IPS-18a (cell line): ENCODE measurements at regions not wholly inside any gene's neighbourhood (a gene's known extent, or its start where the extent isn't known, plus 50 kb on each side); places are given as distances from the start of the nearest gene placed in this dataset.

Experiments used
- H3K27ac ChIP-seq: one replicate; pipeline ENCODE4 v1.5.1; 2013; ENCODE audit warnings: low read length
- H3K27me3 ChIP-seq: one replicate; pipeline ENCODE4 v1.6.1; 2013; ENCODE audit warnings: mild to moderate bottlenecking, low read length; ENCODE audit not compliant: control insufficient read depth, insufficient read depth
- H3K36me3 ChIP-seq: one replicate; pipeline ENCODE4 v1.6.1; 2013; ENCODE audit warnings: low read depth, low read length; ENCODE audit not compliant: control insufficient read depth
- H3K4me1 ChIP-seq: one replicate; pipeline ENCODE4 v1.6.1; 2013; ENCODE audit warnings: low read depth, low read length; ENCODE audit not compliant: control insufficient read depth
- H3K4me3 ChIP-seq: one replicate; pipeline ENCODE4 v1.5.1; 2013; ENCODE audit warnings: low read length
- H3K9ac ChIP-seq: one replicate; pipeline ENCODE4 v1.6.1; 2013; ENCODE audit warnings: mild to moderate bottlenecking, low read length, moderate library complexity
- H3K9me3 ChIP-seq: one replicate; pipeline ENCODE4 v1.6.1; 2013; ENCODE audit warnings: low read depth, low read length; ENCODE audit not compliant: control insufficient read depth

DNA sequence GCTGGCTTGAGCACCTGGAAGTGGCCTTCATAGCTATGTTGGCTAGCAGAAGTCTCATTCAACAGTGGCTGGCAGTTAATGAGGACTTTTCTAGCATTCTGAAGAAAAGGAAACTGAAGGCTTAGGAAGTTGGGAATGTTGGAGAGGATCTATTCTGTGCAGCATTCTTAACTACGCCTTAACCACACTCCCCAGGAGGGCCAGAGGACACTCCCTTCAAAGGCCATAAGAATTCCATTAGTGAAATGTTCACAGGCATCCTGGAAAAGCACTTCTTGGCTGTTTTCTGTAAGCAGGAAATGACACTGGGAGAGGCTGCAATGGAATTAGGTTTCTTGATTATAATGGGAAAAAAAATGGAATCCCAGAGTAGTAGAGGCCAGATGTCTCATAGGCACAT is 188.9 kb downstream of the ARHGAP12 start:
- Histone ChIP-seq H3K36me3 (no peaks in the 10 kb centered on the region), H3K27ac (no peak overlapping the region), H3K4me1 (no peaks in the 10 kb centered on the region), H3K4me3 (no peak overlapping the region), H3K27me3 (no peaks in the 10 kb centered on the region), H3K9me3 (no peaks in the 10 kb centered on the region), H3K9ac (no peak overlapping the region)

DNA sequence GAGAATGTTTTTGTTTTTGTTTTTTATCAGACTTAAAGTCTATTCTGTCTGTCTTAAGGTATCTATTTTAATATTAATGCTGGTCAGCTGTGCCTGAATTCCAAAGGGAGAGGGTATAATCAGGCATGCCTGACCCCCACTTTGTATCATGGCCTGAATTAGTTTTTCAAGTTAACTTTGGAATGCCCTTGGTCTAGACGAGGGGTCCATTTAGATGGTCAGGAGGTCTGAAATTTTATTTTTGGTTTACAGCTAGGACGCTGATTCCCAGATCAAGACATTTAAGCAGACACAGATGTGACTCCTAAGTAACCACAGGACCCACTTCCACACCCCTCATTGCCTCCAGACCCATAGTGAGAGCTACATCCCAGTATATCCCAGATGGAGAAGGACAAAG is 189.5 kb downstream of the ARHGAP12 start:
- H3K27me3 ChIP-seq, result no peaks in the 10 kb centered on the region
- H3K4me3 ChIP-seq, result no peak overlapping the region
- no peaks in the 10 kb centered on the region for H3K4me1 ChIP-seq
- H3K9me3 ChIP-seq, result no peaks in the 10 kb centered on the region
- no peaks in the 10 kb centered on the region for H3K36me3 ChIP-seq
- H3K27ac ChIP-seq, result no peak overlapping the region
- no peak overlapping the region for H3K9ac ChIP-seq

DNA sequence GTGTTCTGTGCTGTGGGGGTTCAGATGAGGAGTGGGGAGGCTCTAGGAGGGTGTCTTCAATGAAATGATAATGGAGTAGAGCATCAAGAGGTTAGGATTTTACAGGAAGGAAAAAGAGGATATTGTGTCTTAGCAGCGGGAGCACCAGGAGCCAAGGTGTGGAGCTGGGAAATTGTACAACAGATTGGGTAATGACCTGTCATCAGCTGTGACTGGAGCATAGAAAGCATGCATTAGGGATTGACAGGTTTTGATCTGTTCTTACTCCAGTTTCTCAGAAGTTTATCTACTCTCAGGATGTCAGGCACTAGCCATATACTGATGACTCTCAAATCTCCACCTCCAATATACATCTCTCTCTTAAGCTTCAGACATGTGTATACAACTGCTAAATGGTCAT is 196.9 kb downstream of the ARHGAP12 start:
- Histone ChIP-seq H3K4me3 (no peak overlapping the region), H3K36me3 (no peaks in the 10 kb centered on the region), H3K9me3 (peaks cover 18% of the 10 kb centered on the region), H3K9ac (no peak overlapping the region), H3K4me1 (peaks cover 6% of the 10 kb centered on the region), H3K27me3 (no peaks in the 10 kb centered on the region), H3K27ac (no peak overlapping the region)

DNA sequence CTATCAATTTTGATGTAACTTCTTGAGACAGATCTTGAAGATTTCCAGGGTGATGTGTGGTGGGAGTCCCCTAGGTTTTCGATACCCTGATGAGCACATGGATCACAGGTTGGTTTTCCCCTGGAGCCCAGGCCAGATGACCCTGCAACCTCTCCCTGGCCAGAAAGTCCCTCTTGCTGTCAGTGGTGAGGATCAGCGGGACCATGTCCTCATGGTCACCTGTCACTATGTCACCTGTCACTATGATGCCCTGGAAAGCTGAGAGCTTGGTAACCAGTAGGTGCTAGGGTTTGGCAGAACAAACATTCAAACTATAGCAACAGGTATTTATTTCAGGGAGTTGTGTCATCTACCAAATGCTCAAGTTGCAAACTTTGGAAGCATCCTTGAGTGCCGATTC is 197.9 kb downstream of the ARHGAP12 start:
- Histone ChIP-seq H3K36me3 (no peaks in the 10 kb centered on the region), H3K4me3 (no peak overlapping the region), H3K27me3 (no peaks in the 10 kb centered on the region), H3K4me1 (peaks cover 6% of the 10 kb centered on the region), H3K27ac (no peak overlapping the region), H3K9ac (no peak overlapping the region), H3K9me3 (peaks cover 18% of the 10 kb centered on the region)

DNA sequence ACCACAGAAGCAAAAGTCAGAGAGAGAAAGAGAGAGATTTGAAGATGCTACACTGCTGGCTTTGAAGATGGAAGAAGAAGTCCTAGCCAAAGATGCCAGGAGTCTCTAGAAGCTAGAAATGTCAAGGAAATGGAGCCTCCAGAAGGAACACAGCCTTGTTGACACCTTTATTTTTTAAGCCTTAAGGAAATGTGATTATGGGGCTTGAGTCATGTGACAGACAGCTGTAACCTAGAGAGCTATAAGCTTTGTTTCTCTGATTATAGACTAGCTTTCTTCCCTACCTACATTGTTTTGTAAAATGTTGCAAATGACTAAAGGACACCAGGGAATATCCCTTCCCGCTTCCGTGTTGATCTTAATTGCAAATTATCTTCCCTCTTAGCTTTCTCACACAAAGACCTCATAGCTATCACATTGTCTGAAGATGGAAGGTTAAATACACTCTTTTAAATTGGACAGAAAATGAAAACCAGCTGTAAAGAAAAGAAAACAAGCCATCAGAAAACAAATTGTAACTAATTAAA is 199.9 kb downstream of the ARHGAP12 start:
- H3K27ac ChIP-seq, result peak overlapping the region; percentile 48
- peaks cover 18% of the 10 kb centered on the region for H3K9me3 ChIP-seq
- no peaks in the 10 kb centered on the region for H3K36me3 ChIP-seq
- no peak overlapping the region for H3K4me3 ChIP-seq
- H3K27me3 ChIP-seq, result no peaks in the 10 kb centered on the region
- no peak overlapping the region for H3K9ac ChIP-seq
- peaks cover 6% of the 10 kb centered on the region for H3K4me1 ChIP-seq

DNA sequence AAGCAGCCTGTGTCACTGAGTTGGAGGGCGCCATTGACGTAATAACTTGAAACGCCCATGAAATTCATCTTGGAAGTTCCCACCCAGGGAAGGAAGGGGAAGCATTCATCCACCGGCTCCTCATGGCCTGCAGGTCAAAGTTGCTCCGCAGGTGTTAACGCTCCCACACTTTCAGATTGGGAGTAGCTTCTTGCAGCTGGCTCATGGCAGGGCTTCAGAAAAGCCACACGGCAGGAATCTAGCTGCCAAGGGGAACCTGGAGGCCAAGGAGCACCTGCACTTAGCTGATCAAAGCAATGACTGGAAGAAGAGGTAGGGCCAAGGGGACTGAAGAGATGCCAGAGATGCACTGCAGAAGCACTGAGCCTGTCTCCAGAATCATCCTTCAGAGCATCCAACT is 203.2 kb downstream of the ARHGAP12 start:
- no peaks in the 10 kb centered on the region for H3K36me3 ChIP-seq
- H3K4me3 ChIP-seq, result no peak overlapping the region
- H3K9ac ChIP-seq, result no peak overlapping the region
- peaks cover 6% of the 10 kb centered on the region for H3K4me1 ChIP-seq
- H3K27me3 ChIP-seq, result no peaks in the 10 kb centered on the region
- H3K9me3 ChIP-seq, result peaks cover 18% of the 10 kb centered on the region
- H3K27ac ChIP-seq, result no peak overlapping the region

DNA sequence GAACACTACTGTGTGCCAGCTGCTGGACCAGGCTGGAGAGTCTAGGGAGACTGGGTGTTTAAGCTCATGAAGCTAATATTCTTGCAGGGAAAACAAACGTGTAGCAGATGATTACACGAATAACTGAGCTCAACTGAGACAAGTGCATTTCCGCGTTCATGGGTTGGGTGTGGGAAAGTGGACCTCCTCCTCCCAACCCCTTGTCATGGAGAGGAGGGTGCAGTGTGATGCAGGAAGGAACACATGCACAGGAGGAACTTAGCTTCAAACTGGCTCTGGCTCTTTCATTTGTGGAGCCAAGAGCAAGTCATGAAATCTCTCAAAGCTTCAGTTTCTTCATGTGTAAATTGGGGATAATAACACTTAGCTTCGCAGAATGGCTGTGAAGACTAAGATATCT is 204.3 kb downstream of the ARHGAP12 start:
- Histone ChIP-seq H3K4me1 (peaks cover 6% of the 10 kb centered on the region), H3K27me3 (no peaks in the 10 kb centered on the region), H3K36me3 (no peaks in the 10 kb centered on the region), H3K27ac (no peak overlapping the region), H3K9ac (no peak overlapping the region), H3K4me3 (no peak overlapping the region), H3K9me3 (peaks cover 22% of the 10 kb centered on the region)

DNA sequence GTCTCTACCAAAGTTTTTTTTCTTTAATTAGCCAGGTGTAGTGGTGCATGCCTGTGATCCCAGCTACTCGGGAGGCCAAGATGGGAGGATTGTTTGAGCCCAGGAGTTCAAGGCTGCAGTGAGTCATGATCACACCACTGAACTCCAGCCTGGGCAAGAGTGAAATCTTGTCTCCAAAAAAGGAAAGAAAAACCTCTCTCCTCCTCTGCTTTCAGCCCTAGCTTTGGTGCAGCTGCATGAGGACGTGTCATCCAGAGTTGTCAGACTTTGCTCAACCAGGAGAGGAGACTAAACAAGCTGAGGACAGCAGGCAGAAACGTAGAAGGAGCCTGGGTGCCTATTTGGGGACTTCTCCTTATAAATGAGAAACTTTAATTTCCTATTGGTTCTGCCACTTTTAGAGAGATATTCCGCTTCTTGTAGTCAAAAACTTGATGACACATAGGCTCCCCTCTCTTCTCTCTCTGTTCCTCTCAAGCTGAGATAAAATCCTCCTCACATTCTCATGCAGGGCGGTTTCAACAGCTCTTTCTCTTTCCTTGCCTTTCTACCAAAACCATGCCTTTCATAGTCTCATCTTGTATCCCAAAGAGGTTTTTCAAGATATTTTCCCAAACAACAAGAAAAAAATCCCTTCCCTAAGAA is 205.4 kb downstream of the ARHGAP12 start:
- H3K27me3 ChIP-seq, result no peaks in the 10 kb centered on the region
- no peak overlapping the region for H3K9ac ChIP-seq
- no peak overlapping the region for H3K4me3 ChIP-seq
- H3K36me3 ChIP-seq, result no peaks in the 10 kb centered on the region
- peaks cover 20% of the 10 kb centered on the region for H3K9me3 ChIP-seq
- H3K27ac ChIP-seq, result no peak overlapping the region
- no peaks in the 10 kb centered on the region for H3K4me1 ChIP-seq

DNA sequence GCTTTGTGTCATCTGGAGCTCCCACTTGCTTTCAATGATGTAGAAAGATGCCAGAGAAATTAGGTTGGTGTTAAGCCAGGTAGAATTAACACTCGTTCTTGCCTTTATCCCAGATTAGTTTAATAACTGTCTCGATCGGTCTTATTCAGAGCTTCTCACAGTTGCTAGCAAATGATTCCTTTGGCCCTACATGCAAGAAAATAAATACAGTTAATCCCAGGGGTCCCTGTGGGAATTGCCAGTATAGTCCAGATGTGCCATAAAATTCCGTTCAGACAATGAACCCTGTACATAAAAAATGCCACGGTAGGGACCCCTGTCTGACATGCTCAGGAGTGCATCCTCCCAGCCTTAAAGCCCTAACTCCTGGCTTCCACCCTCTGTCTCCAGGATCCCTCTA is 207.5 kb downstream of the ARHGAP12 start:
- no peaks in the 10 kb centered on the region for H3K36me3 ChIP-seq
- H3K9me3 ChIP-seq, result peaks cover 6% of the 10 kb centered on the region
- H3K4me3 ChIP-seq, result no peak overlapping the region
- no peaks in the 10 kb centered on the region for H3K4me1 ChIP-seq
- H3K9ac ChIP-seq, result no peak overlapping the region
- H3K27ac ChIP-seq, result no peak overlapping the region
- H3K27me3 ChIP-seq, result no peaks in the 10 kb centered on the region

DNA sequence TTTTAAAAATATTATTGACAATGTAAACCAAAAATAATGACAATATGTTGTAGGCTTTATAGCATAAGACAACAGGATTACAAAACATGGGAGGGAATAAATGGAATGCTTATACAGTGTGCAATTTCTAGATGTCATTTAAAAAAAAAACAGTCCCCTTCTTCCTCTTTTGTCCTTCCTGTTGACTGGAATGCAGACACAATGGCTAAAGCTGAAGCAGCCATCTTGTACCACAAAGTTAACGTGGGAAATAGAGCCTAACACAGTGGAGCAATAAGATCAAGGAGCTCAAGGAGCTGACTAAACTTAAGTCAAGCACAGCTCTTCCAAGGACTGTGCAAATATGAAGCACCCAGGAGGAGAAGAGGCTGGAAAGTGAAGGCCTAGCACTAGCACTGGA is 208.1 kb downstream of the ARHGAP12 start:
- H3K4me1 ChIP-seq, result no peaks in the 10 kb centered on the region
- H3K27me3 ChIP-seq, result no peaks in the 10 kb centered on the region
- no peak overlapping the region for H3K27ac ChIP-seq
- H3K36me3 ChIP-seq, result no peaks in the 10 kb centered on the region
- no peak overlapping the region for H3K9ac ChIP-seq
- H3K4me3 ChIP-seq, result no peak overlapping the region
- peaks cover 6% of the 10 kb centered on the region for H3K9me3 ChIP-seq

DNA sequence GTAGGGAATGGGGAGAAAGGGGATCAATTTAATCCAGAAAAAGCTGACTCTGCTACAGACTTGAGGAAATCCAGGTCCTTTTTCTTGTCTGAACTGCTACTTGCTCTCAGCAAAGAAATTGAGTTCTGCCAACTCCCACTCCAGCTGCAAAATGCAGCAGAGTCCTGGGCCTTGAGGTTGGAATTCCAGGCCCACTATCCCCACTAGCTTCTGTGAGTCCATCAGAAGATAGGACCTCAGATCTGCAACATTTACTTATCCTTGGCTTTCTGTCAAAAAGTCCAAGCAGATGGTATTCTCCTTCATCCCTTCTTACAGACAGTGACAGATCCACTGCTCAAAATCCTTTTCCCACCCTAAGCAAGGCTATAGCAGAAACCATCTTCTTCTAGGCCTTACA is 219.2 kb downstream of the ARHGAP12 start:
- no peak overlapping the region for H3K9ac ChIP-seq
- no peaks in the 10 kb centered on the region for H3K27me3 ChIP-seq
- peaks cover 11% of the 10 kb centered on the region for H3K9me3 ChIP-seq
- H3K27ac ChIP-seq, result no peak overlapping the region
- H3K4me3 ChIP-seq, result no peak overlapping the region
- H3K36me3 ChIP-seq, result no peaks in the 10 kb centered on the region
- peaks cover 19% of the 10 kb centered on the region for H3K4me1 ChIP-seq

DNA sequence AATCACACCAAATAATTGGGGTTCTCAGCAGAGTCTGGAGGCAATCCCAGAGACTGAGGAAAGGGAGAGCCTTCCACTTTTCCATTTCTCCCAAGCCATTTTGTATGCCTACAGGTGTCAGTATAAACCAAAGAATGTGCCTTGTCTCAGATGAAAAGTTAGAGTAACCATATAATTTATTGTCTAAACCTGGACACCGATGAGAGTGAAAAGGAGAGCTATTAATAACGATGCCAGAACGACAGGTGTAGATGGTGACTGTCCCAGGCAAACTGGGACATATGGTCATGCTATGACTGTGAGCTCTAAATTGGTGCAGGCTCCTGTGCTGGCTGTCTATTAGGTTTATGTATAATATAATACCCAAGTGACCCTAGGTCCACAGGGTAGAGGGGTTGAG is 219.6 kb downstream of the ARHGAP12 start:
- Histone ChIP-seq H3K27ac (no peak overlapping the region), H3K4me1 (peaks cover 19% of the 10 kb centered on the region), H3K27me3 (no peaks in the 10 kb centered on the region), H3K36me3 (no peaks in the 10 kb centered on the region), H3K9ac (no peak overlapping the region), H3K4me3 (no peak overlapping the region), H3K9me3 (peaks cover 13% of the 10 kb centered on the region)
